ENCODE measurements at regions not wholly inside any gene's neighbourhood (a gene's known extent, or its start where the extent isn't known, plus 50 kb on each side); places are given as distances from the start of the nearest gene placed in this dataset.

DNA sequence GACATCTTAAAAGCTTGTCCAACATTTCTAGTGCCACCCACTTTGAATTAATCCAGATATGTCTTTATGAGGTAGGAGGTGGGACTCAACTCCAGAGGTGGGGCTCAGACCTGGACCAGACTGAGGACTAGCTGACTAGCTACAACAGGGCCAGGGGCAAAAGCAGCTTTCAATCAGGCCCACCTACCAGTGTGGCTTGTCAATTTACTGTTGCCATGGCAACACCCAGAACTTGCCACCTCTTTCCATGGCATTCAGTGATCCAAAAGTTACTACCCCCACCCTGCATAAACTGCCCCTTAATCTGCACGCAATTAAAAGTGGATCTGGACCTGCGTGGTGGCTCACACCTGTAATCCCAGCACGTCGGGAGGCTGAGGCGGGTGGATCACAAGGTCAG is 113.2 kb upstream of the KAZN start:
- H3K27me3 Mint-ChIP-seq (ENCODE audit: low read depth in 3 of 3) = peaks cover 6 to 10% (median 9%) of the 10 kb centered on the region in 3 donors
- intact Hi-C loops (cut with micrococcal nuclease) = no loop called here
- no peak overlapping the region for H3K4me3 ChIP-seq (replicated peaks in 1 of 3; ENCODE audit: low read depth in 2 of 3, low read length in 3 of 3)
- DNase-seq = no peak
- TF ChIP-seq, protein P1, sequence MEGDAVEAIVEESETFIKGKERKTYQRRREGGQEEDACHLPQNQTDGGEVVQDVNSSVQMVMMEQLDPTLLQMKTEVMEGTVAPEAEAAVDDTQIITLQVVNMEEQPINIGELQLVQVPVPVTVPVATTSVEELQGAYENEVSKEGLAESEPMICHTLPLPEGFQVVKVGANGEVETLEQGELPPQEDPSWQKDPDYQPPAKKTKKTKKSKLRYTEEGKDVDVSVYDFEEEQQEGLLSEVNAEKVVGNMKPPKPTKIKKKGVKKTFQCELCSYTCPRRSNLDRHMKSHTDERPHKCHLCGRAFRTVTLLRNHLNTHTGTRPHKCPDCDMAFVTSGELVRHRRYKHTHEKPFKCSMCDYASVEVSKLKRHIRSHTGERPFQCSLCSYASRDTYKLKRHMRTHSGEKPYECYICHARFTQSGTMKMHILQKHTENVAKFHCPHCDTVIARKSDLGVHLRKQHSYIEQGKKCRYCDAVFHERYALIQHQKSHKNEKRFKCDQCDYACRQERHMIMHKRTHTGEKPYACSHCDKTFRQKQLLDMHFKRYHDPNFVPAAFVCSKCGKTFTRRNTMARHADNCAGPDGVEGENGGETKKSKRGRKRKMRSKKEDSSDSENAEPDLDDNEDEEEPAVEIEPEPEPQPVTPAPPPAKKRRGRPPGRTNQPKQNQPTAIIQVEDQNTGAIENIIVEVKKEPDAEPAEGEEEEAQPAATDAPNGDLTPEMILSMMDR (IDR thresholded peaks at IDR 0.05) = no peak
- no peaks in the 10 kb centered on the region for H3K4me1 ChIP-seq (ENCODE audit: control insufficient read depth in 1 of 2, insufficient read depth in 2 of 2, low read length in 2 of 2)
- H3K9me3 Mint-ChIP-seq = peaks cover 0 to 4% (median 0%) of the 10 kb centered on the region in 7 donors
- no peak overlapping the region for H3K4me2 ChIP-seq (replicated peaks; ENCODE audit: extremely low read depth, low read length, poor library complexity, severe bottlenecking)
- no peaks in the 10 kb centered on the region for H3K27me3 ChIP-seq (ENCODE audit: control insufficient read depth in 2 of 2, insufficient read depth in 2 of 2, low read length in 2 of 2)
- no peaks in the 10 kb centered on the region for H3K9me3 ChIP-seq (replicated peaks in 1 of 2; ENCODE audit: control insufficient read depth in 1 of 2, insufficient read depth in 1 of 2, low read length in 2 of 2)
- H3K27ac Mint-ChIP-seq = no peak overlapping the region
- H3K4me1 Mint-ChIP-seq = no peaks in the 10 kb centered on the region
- no peaks in the 10 kb centered on the region for H3K36me3 ChIP-seq (replicated peaks in 1 of 2; ENCODE audit: control insufficient read depth in 1 of 2, insufficient read depth in 2 of 2, low read length in 2 of 2)
- H3K4me3 Mint-ChIP-seq = no peak overlapping the region
- 97% methylated on average over 5 of the region's 5 CpGs for WGBS (ENCODE audit: insufficient coverage)
- no peaks in the 10 kb centered on the region for H4K20me1 ChIP-seq (ENCODE audit: insufficient read depth, low read length)
- no peaks in the 10 kb centered on the region for H3K36me3 Mint-ChIP-seq
- H3K79me2 ChIP-seq (ENCODE audit: insufficient read depth, low read length) = no peaks in the 10 kb centered on the region
- no peak overlapping the region for H3K9ac ChIP-seq (ENCODE audit: insufficient read depth, low read length, poor library complexity, severe bottlenecking)
- no peak overlapping the region for H2AFZ ChIP-seq (ENCODE audit: insufficient read depth, low read depth, low read length, poor library complexity, severe bottlenecking)
- H3K27ac ChIP-seq (ENCODE audit: low read depth in 1 of 2, low read length in 2 of 2) = no peak overlapping the region

DNA sequence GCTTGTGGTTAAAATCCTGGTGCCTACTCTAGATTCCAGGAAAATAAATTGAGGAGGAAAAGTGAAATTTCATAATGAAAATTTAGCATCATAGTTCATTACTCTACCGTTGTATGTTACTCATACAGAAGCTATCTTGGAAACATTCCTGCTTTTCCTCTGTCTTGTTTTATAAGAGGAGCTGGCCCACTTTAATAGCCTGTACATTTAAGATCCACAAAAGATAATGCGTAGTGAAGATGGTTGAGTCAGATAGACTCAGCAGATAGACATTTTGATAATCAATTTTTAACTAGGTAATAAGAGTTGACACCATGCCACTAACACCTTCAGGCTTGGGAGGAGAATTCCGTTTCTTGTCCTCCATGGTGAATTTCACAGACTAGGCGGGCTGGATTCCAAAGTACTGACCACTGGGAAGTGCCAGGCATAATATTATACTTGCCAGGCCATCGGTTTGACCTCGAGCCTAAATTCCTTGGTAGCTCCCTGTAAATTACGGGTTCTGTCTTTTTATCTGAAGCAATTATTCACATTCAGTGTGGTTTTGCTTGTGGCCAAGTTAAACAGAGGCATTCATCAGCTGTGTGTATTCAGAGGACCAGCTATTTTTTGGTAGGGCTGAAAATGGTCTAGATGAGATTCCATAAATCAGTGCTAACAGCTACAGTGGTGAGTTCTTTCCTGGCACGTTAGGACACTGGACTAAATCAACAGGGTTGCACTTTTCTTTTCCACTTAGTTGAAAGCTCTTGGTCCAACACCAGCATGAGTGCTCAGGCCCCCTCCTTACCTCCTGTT is 111.9 kb upstream of the KAZN start:
- no peaks in the 10 kb centered on the region for H3K36me3 Mint-ChIP-seq
- Histone ChIP-seq H4K20me1 (ENCODE audit: insufficient read depth, low read length) (no peaks in the 10 kb centered on the region), H3K79me2 (ENCODE audit: insufficient read depth, low read length) (no peaks in the 10 kb centered on the region), H3K4me3 (replicated peaks in 1 of 3; ENCODE audit: low read depth in 2 of 3, low read length in 3 of 3) (no peak overlapping the region), H3K36me3 (replicated peaks in 1 of 2; ENCODE audit: control insufficient read depth in 1 of 2, insufficient read depth in 2 of 2, low read length in 2 of 2) (no peaks in the 10 kb centered on the region), H2AFZ (ENCODE audit: insufficient read depth, low read depth, low read length, poor library complexity, severe bottlenecking) (no peak overlapping the region), H3K4me1 (ENCODE audit: control insufficient read depth in 1 of 2, insufficient read depth in 2 of 2, low read length in 2 of 2) (no peaks in the 10 kb centered on the region), H3K9ac (ENCODE audit: insufficient read depth, low read length, poor library complexity, severe bottlenecking) (no peak overlapping the region), H3K9me3 (replicated peaks in 1 of 2; ENCODE audit: control insufficient read depth in 1 of 2, insufficient read depth in 1 of 2, low read length in 2 of 2) (no peaks in the 10 kb centered on the region), H3K27me3 (ENCODE audit: control insufficient read depth in 2 of 2, insufficient read depth in 2 of 2, low read length in 2 of 2) (no peaks in the 10 kb centered on the region), H3K27ac (ENCODE audit: low read depth in 1 of 2, low read length in 2 of 2) (no peak overlapping the region), H3K4me2 (replicated peaks; ENCODE audit: extremely low read depth, low read length, poor library complexity, severe bottlenecking) (no peak overlapping the region)
- 57% methylated on average over 3 of the region's 8 CpGs for WGBS (ENCODE audit: insufficient coverage)
- intact Hi-C loops (cut with micrococcal nuclease) = no loop called here
- peaks cover 6 to 9% (median 8%) of the 10 kb centered on the region in 3 donors for H3K27me3 Mint-ChIP-seq (ENCODE audit: low read depth in 3 of 3)
- H3K4me1 Mint-ChIP-seq = no peaks in the 10 kb centered on the region
- H3K9me3 Mint-ChIP-seq = peaks cover 0 to 4% (median 0%) of the 10 kb centered on the region in 7 donors
- no peak overlapping the region for H3K27ac Mint-ChIP-seq
- DNase-seq = no peak
- TF ChIP-seq, protein P1 (IDR thresholded peaks at IDR 0.05) = no peak
- no peak overlapping the region for H3K4me3 Mint-ChIP-seq
